Gastrocnemius medialis (tissue), 4 donors: ENCODE measurements at regions not wholly inside any gene's neighbourhood (a gene's known extent, or its start where the extent isn't known, plus 50 kb on each side); places are given as distances from the start of the nearest gene placed in this dataset.

Experiments
- CTCF ChIP-seq, 5 experiments: fragments of 450-650 bp in 3 of 5; fragments of 200-600 bp in 2 of 5; sonication (generic) in 2 of 5; IDR thresholded peaks in 4 of 5; conservative IDR thresholded peaks in 1 of 5; 1 replicate in 4 of 5; 2 replicates in 1 of 5; pipeline ENCODE4 v1.5.1; 2016 to 2019; ENCODE audit warnings: antibody characterized with exemption in 5 of 5, mild to moderate bottlenecking in 3 of 5, moderate library complexity in 3 of 5
- POLR2A ChIP-seq, 2 donors: fragments of 450-650 bp; IDR thresholded peaks; one replicate each; pipeline ENCODE4 v1.6.1; 2017; ENCODE audit warnings: antibody characterized with exemption in 2 of 2, mild to moderate bottlenecking in 2 of 2, moderate library complexity in 2 of 2

GRCh38 chr5:74432721-74433120 is 207.8 kb downstream of the ENC1 start:
- TF ChIP-seq CTCF (IDR thresholded peaks at IDR 0.05 in 4 of 5, conservative IDR thresholded peaks at IDR 0.05 in 1 of 5) (no peak), POLR2A (IDR thresholded peaks at IDR 0.05) (no peak)
